WTC11 (cell line): ENCODE measurements at regions not wholly inside any gene's neighbourhood (a gene's known extent, or its start where the extent isn't known, plus 50 kb on each side); places are given as distances from the start of the nearest gene placed in this dataset.

Source experiments
- ATAC-seq: fragments of 200-7000 bp; cut with Tn5 transposase; 2 replicates; pipeline ENCODE4 v1.10.0; 2021; ENCODE audit warnings: mild to moderate bottlenecking, moderate library complexity
- CTCF ChIA-PET: fragments of 300-600 bp; sonication (Branson Sonifier 250); formaldehyde crosslinking; loops from one replicate; lab custom pipeline; 2021; ENCODE audit warnings: antibody characterized with exemption; lab: Charles Lee
- POLR2A ChIA-PET: fragments of 350-600 bp; sonication (Branson Sonifier 250); formaldehyde crosslinking; loops from one replicate; lab custom pipeline; 2021; ENCODE audit warnings: antibody characterized with exemption; lab: Charles Lee
- DNase-seq: peaks from one replicate; pipeline ENCODE4 v3.0.0; 2021; ENCODE audit warnings: low spot score
- H3K27ac Mint-ChIP-seq: 2 replicates; pipeline ENCODE4 v1.8.0; 2021; ENCODE audit warnings: mixed read lengths
- H3K27me3 Mint-ChIP-seq: 2 replicates; pipeline ENCODE4 v1.8.0; 2021; ENCODE audit warnings: low read depth, mild to moderate bottlenecking, moderate library complexity, mixed read lengths
- H3K36me3 Mint-ChIP-seq: 2 replicates; pipeline ENCODE4 v1.8.0; 2021; ENCODE audit warnings: mixed read lengths
- H3K4me1 Mint-ChIP-seq: 2 replicates; pipeline ENCODE4 v1.8.0; 2022; ENCODE audit warnings: mixed read lengths
- H3K4me3 Mint-ChIP-seq: 2 replicates; pipeline ENCODE4 v1.8.0; 2021; ENCODE audit warnings: mild to moderate bottlenecking, moderate library complexity, mixed read lengths
- H3K9me3 Mint-ChIP-seq: 2 replicates; pipeline ENCODE4 v1.8.0; 2021; ENCODE audit warnings: mixed read lengths
- ARID4B ChIP-seq: sonication (generic); formaldehyde crosslinking; IDR thresholded peaks from 2 replicates; pipeline ENCODE4 v1.8.0; 2023; ENCODE audit warnings: missing genetic modification reagents, mild to moderate bottlenecking, borderline replicate concordance
- ATF1 ChIP-seq: sonication (generic); formaldehyde crosslinking; IDR thresholded peaks from 2 replicates; pipeline ENCODE4 v1.8.1; 2023; ENCODE audit warnings: mild to moderate bottlenecking, moderate library complexity, missing genetic modification reagents
- CBFB ChIP-seq: sonication (generic); formaldehyde crosslinking; IDR thresholded peaks from 2 replicates; pipeline ENCODE4 v1.8.1; 2022; ENCODE audit warnings: mild to moderate bottlenecking, low read depth, missing genetic modification reagents
- CREM ChIP-seq: sonication (generic); formaldehyde crosslinking; IDR thresholded peaks from 2 replicates; pipeline ENCODE4 v1.8.1; 2022; ENCODE audit warnings: mild to moderate bottlenecking, missing genetic modification reagents, moderate library complexity
- E2F4 ChIP-seq: sonication (generic); formaldehyde crosslinking; IDR thresholded peaks from 2 replicates; pipeline ENCODE4 v1.8.1; 2022; ENCODE audit warnings: low read depth, mild to moderate bottlenecking, moderate library complexity, missing genetic modification reagents, borderline replicate concordance
- FOXP1 ChIP-seq: sonication (generic); formaldehyde crosslinking; IDR thresholded peaks from 2 replicates; pipeline ENCODE4 v1.8.0; 2022; ENCODE audit warnings: missing genetic modification reagents, mild to moderate bottlenecking, moderate library complexity, borderline replicate concordance
- GTF2I ChIP-seq: fragments of 250-450 bp; sonication (Bioruptor Pico); conservative IDR thresholded peaks from 2 replicates; pipeline ENCODE4 v1.4.0; 2021; ENCODE audit warnings: mild to moderate bottlenecking
- JUN ChIP-seq: sonication (generic); formaldehyde crosslinking; IDR thresholded peaks from 2 replicates; pipeline ENCODE4 v1.8.0; 2023; ENCODE audit warnings: mild to moderate bottlenecking, missing genetic modification reagents
- KAT7 ChIP-seq: sonication (generic); formaldehyde crosslinking; IDR thresholded peaks from 2 replicates; pipeline ENCODE4 v1.8.1; 2023; ENCODE audit warnings: missing genetic modification reagents, mild to moderate bottlenecking, borderline replicate concordance
- MLX ChIP-seq: sonication (generic); formaldehyde crosslinking; IDR thresholded peaks from 2 replicates; pipeline ENCODE4 v1.8.1; 2023; ENCODE audit warnings: mild to moderate bottlenecking, missing genetic modification reagents, moderate library complexity
- NFYB ChIP-seq: sonication (generic); formaldehyde crosslinking; conservative IDR thresholded peaks from 2 replicates; pipeline ENCODE4 v1.8.0; 2022; ENCODE audit warnings: low read depth, missing genetic modification reagents
- NR3C1 ChIP-seq: sonication (generic); formaldehyde crosslinking; conservative IDR thresholded peaks from 2 replicates; pipeline ENCODE4 v1.8.1; 2023; ENCODE audit warnings: low read depth, mild to moderate bottlenecking, missing genetic modification reagents
- RELA ChIP-seq: sonication (generic); formaldehyde crosslinking; IDR thresholded peaks from 2 replicates; pipeline ENCODE4 v1.8.1; 2022; ENCODE audit warnings: missing genetic modification reagents, mild to moderate bottlenecking, borderline replicate concordance
- SOX15 ChIP-seq: fragments of 250-450 bp; sonication (Bioruptor Pico); IDR thresholded peaks from 2 replicates; pipeline ENCODE4 v1.9.0; 2021; ENCODE audit warnings: mild to moderate bottlenecking
- ZNF532 ChIP-seq: fragments of 250-450 bp; sonication (Bioruptor Pico); IDR thresholded peaks from 2 replicates; pipeline ENCODE4 v1.9.0; 2021; ENCODE audit warnings: mild to moderate bottlenecking, borderline replicate concordance

- Mint-ChIP-seq H3K4me1 (peaks cover 43% of the 10 kb centered on the region), H3K4me3 (no peak overlapping the region), H3K27me3 (no peaks in the 10 kb centered on the region), H3K9me3 (peaks cover 14% of the 10 kb centered on the region), H3K36me3 (peaks cover 12% of the 10 kb centered on the region)
- DNase-seq: no peak
- CTCF ChIA-PET: no interaction called here
- POLR2A ChIA-PET: no interaction called here
- TF ChIP-seq ZNF532 (CRISPR knock-in tag) (no peak), ATF1 (CRISPR knock-in tag) (no peak)
- TF ChIP-seq, all 79 proteins: peak for 0
- ATAC-seq: no peak
- H3K27ac Mint-ChIP-seq: no peak overlapping the region
Observed at GRCh38 chr14:64641760-64642159, 62.5 kb upstream of the PLEKHG3 start.

GRCh38 chr14:64643709-64644108 lies 60.5 kb upstream of the PLEKHG3 start:
- DNase-seq (no peak), ATAC-seq (no peak)
- Mint-ChIP-seq H3K36me3 (peaks cover 12% of the 10 kb centered on the region), H3K4me3 (no peak overlapping the region), H3K4me1 (peaks cover 45% of the 10 kb centered on the region), H3K27me3 (no peaks in the 10 kb centered on the region), H3K9me3 (peaks cover 14% of the 10 kb centered on the region), H3K27ac (peak overlapping the region; percentile 43; the same call in 1 of the 2 replicates)
- CTCF ChIA-PET: interaction anchor here (2.0 kb wide), 1 partner anchor 8 kb away, joined by 6 read pairs; no protein-coding TSS in a partner anchor
- POLR2A ChIA-PET: no interaction called here
- no peak for TF ChIP-seq RELA
- TF ChIP-seq NFYB: no peak
- no peak for TF ChIP-seq CREM
- no peak for TF ChIP-seq MLX (CRISPR knock-in tag)
- peak; percentile 62; the same call in 1 of the 2 replicates for TF ChIP-seq GTF2I (CRISPR knock-in tag)
- TF ChIP-seq CBFB (CRISPR knock-in tag): no peak
- TF ChIP-seq ZNF532 (CRISPR knock-in tag): no peak

GRCh38 chr14:64644629-64645028 lies 59.6 kb upstream of the PLEKHG3 start:
- H3K36me3 Mint-ChIP-seq: peaks cover 12% of the 10 kb centered on the region
- no peaks in the 10 kb centered on the region for H3K27me3 Mint-ChIP-seq
- H3K9me3 Mint-ChIP-seq: peaks cover 14% of the 10 kb centered on the region
- peak overlapping the region; percentile 100 for H3K27ac Mint-ChIP-seq
- H3K4me3 Mint-ChIP-seq: no peak overlapping the region
- DNase-seq: no peak
- CTCF ChIA-PET: interaction anchor here (1.2 to 2.0 kb wide), 4 partner anchors 8 to 133 kb away, joined by 3 to 15 read pairs (median 5); partner anchors contain the start of gene HSPA2
- POLR2A ChIA-PET: interaction anchor here (1.8 kb wide), 1 partner anchor 60 kb away, joined by 5 read pairs; the partner anchor contains the start of gene PLEKHG3
- no peak for ATAC-seq
- H3K4me1 Mint-ChIP-seq: peaks cover 44% of the 10 kb centered on the region
- TF ChIP-seq ARID4B (CRISPR knock-in tag): no peak
- no peak for TF ChIP-seq FOXP1 (CRISPR knock-in tag)
- TF ChIP-seq E2F4 (CRISPR knock-in tag): no peak
- no peak for TF ChIP-seq CREM
- TF ChIP-seq SOX15 (CRISPR knock-in tag): no peak
- TF ChIP-seq JUN (CRISPR knock-in tag): no peak
- no peak for TF ChIP-seq NR3C1
- TF ChIP-seq KAT7 (CRISPR knock-in tag): no peak
